HG03025 (cell line): ENCODE measurements at regions not wholly inside any gene's neighbourhood (a gene's known extent, or its start where the extent isn't known, plus 50 kb on each side); places are given as distances from the start of the nearest gene placed in this dataset.

ENCODE experiments used
- ATAC-seq: cut with Tn5 transposase; IDR thresholded peaks from one replicate; pipeline ENCODE4 v1.9.1; 2021; ENCODE audit warnings: mild to moderate bottlenecking, moderate library complexity; ENCODE audit not compliant: unreplicated experiment, low FRiP score

- ATAC-seq = no peak
These were observed 287.4 kb downstream of the MBD2 start for GRCh38 chr18:53937037-53937436.

GRCh38 chr18:53935803-53936202 lies 288.7 kb downstream of the MBD2 start:
- ATAC-seq = no peak

GRCh38 chr18:53935399-53935798 lies 289.1 kb downstream of the MBD2 start:
- ATAC-seq = no peak

GRCh38 chr18:53920312-53921075 lies 304.0 kb downstream of the MBD2 start:
- ATAC-seq = no peak

- ATAC-seq = no peak
These were observed 306.4 kb downstream of the MBD2 start for GRCh38 chr18:53918091-53918490.

- ATAC-seq = no peak
These were observed 313.3 kb downstream of the MBD2 start for GRCh38 chr18:53911200-53911599.

- no peak for ATAC-seq
These were observed 314.8 kb downstream of the MBD2 start for GRCh38 chr18:53909668-53910067.

- no peak for ATAC-seq
These were observed 316.5 kb downstream of the MBD2 start for GRCh38 chr18:53907921-53908320.

- ATAC-seq = no peak
These were observed 317.8 kb downstream of the MBD2 start for GRCh38 chr18:53906681-53907080.

GRCh38 chr18:53894675-53895442 lies 329.6 kb downstream of the MBD2 start:
- ATAC-seq = no peak

- ATAC-seq = no peak
These were observed 337.0 kb downstream of the MBD2 start for GRCh38 chr18:53887447-53887846.

GRCh38 chr18:53886058-53886457 lies 338.4 kb downstream of the MBD2 start:
- ATAC-seq = no peak

- no peak for ATAC-seq
These were observed 340.7 kb downstream of the MBD2 start for GRCh38 chr18:53883771-53884170.

GRCh38 chr18:53874103-53874502 lies 350.4 kb downstream of the MBD2 start:
- no peak for ATAC-seq

- ATAC-seq = no peak
These were observed 359.7 kb downstream of the MBD2 start for GRCh38 chr18:53864770-53865169.

GRCh38 chr18:53862921-53863320 lies 361.5 kb downstream of the MBD2 start:
- no peak for ATAC-seq

- no peak for ATAC-seq
These were observed 363.3 kb downstream of the MBD2 start for GRCh38 chr18:53861185-53861584.

GRCh38 chr18:53859764-53860163 lies 364.7 kb downstream of the MBD2 start:
- ATAC-seq = no peak

GRCh38 chr18:53850902-53851301 lies 373.6 kb downstream of the MBD2 start:
- ATAC-seq = no peak

- ATAC-seq = no peak
These were observed 380.7 kb downstream of the MBD2 start for GRCh38 chr18:53843763-53844162.

GRCh38 chr18:53843113-53843760 lies 381.2 kb downstream of the MBD2 start:
- ATAC-seq = no peak
